HG03280 (cell line): ENCODE measurements at regions not wholly inside any gene's neighbourhood (a gene's known extent, or its start where the extent isn't known, plus 50 kb on each side); places are given as distances from the start of the nearest gene placed in this dataset.
"Not testable (repeated sequence)": the region's sequence is repeated elsewhere in the genome, so short reads cannot be mapped to it uniquely, and the experiment has no call there.

Experiments used
- ATAC-seq: cut with Tn5 transposase; IDR thresholded peaks from one replicate; pipeline ENCODE4 v1.9.1; 2021; ENCODE audit warnings: mild to moderate bottlenecking, moderate library complexity; ENCODE audit not compliant: unreplicated experiment

DNA sequence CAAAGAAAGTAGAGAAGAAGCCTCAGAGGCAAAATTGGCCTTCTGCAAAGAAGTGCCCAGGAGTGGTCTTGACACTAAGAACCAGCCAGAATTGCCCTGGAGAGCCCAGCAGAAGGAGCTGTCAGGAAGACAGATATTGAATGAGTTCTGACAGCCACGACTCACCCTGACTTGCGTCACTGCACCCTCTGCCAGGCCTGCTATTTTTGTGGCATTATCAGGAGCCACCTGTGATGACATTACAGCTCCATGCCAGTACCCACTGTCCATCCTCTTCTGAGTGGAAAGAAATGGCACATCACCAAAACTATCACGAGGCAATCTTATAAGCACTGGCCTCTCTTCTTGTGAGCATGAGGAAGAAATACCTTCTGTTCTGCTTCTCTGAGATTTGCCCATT, 67.7 kb downstream of the SMIM20 start:
- no peak for ATAC-seq

- ATAC-seq, result no peak
Observed at GRCh38 chr4:25982962-25983361, 68.9 kb downstream of the SMIM20 start.

DNA sequence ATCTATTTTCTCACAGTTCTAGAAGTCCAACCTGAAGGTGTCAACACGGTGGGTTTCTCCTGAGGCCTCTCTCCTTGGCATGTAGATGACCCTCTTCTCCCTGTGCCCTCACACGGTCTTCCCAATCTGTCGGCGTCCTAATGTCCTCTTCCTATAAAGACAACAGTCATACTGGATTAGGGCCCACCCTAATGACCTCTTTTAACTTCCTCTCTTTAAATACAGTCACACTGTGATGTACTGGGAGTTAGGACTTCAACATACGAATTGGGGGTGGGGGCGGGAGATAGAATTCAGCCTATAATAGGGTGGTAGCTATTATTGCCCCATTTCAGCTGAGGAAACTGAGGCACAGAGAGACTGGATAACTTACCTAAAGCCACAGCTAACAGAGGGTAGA, 70.2 kb downstream of the SMIM20 start:
- no peak for ATAC-seq

DNA sequence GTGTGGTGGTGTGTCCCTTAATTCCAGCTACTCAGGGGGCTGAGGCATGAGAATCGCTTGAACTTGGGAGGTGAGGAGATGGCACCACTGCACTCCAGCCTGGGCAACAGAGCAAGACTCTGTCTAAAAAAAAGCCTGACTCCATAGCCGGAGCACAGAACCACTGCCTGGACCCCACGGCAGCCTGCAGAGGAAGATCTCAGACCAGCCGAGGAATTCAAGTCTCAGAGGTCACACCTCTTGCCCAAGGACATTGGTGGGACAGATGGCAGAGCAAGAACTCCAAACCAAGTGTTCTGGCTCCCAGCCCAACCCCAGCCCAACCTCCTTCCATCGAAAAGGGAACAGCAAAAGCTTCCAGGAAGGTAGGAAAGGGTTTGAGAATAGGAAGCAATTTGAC, 70.8 kb downstream of the SMIM20 start:
- ATAC-seq, result no peak

DNA sequence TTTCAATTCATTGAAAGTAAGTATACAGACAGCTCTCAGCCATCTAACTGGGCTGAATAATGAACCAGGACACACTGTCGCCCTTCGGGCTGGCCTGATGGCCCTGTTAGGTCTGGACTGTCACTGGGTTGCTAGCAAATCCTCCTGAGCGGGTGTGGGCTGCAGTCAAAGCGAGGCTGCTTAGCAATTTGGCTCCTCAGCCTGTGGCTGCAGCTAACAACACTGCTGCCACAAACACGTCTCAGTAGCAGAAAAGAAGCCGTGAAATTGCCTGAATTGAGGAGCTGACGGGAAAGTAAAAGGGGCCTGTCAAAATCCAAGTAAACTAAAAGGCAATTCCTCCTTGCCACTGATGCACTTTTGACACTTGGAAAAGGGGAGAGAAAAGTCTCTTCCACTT, 72.8 kb downstream of the SMIM20 start:
- no peak for ATAC-seq

GRCh38 chr4:25991340-25991739, 77.3 kb downstream of the SMIM20 start:
- no peak for ATAC-seq

- peak; percentile 62 for ATAC-seq
Observed at GRCh38 chr4:25993395-25994185, 79.6 kb downstream of the SMIM20 start.

DNA sequence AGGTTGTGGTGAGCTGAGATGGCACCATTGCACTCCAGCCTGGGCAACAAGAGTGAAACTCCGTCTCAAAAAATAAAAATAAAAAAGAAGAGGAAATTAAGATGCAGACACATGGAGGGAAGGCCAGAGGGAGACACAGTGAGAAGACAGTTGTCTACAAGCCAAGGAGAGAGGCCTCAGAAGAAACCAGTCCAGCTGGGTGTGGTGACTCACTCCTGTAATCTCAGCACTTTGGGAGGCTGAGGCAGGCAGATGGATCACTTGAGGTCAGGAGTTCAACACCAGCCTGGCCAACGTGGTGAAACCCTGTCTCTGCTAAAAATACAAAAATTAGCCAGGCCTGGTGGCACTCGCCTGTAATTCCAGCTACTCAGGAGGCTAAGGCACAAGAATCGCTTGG, 80.6 kb downstream of the SMIM20 start:
- ATAC-seq, result not testable (repeated sequence)

DNA sequence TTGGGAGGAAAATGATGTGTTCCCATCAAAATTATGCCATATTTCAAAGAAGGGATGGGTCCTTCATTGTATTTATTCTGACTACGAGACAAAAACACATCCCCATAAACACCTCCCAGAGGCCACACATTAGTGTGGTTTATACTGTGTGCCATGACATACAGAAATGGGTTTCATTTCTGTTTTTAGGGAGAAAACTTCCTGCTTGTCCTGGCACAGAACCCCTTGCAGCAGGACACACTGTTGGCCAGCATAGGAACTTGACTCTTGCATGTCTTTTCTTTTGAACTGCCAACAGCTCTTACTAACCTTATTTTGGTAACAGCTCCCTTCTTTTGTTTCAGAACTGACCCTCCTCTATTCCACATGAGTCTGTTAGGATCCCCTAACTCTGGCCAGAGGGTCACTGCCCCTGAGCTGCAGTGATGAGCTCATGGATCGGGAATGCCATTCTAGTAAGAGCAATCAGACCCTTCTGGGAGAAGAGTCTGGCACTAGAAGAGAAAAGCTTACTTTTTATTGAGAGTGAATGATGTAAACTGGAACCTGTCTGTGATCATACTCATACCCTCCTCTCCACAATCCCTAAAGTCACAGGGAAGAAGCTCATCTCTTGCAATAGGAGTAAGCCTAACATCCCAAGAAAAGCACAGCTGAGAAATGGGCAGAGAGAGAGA, 86.4 kb downstream of the SMIM20 start:
- ATAC-seq, result no peak

GRCh38 chr4:26001413-26001812, 87.4 kb downstream of the SMIM20 start:
- ATAC-seq, result no peak

DNA sequence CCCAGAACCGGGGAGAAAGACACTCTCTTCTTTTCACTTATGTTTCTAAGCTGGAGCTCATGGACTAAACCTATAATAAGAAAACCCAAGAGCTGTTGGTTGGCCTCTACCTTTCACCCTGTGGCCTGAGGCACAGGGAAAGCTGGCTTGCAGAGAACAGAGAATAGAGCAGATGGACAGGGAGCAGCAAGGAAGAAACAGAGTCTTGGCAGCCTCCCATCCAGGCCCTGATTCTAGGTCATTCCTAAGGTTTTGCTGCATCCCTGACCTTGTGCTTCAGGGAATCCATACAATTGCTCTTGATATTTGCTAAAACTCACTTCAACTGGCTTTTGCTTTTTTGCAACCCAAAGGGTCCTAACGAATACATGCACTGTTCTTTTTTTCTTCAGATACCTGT, 87.8 kb downstream of the SMIM20 start:
- ATAC-seq, result no peak

- no peak for ATAC-seq
Observed at GRCh38 chr4:26003056-26003455, 89.0 kb downstream of the SMIM20 start.

DNA sequence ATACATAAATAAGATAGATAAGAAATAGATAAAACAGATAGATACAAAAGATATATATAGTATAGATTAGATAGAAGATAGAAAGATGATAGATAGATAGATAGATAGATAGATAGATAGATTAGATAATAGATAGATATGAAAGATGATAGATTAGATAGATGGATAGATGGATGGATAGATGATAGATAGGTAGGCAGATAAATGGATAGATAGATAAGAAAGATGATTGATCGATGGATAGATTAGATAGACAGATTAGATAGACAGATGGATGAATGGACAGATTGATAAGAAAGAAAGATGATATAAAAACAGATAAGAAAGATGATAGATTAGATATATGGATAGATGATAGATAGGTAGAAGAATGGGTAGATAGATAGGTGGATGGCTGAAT, 90.3 kb downstream of the SMIM20 start:
- no peak for ATAC-seq

DNA sequence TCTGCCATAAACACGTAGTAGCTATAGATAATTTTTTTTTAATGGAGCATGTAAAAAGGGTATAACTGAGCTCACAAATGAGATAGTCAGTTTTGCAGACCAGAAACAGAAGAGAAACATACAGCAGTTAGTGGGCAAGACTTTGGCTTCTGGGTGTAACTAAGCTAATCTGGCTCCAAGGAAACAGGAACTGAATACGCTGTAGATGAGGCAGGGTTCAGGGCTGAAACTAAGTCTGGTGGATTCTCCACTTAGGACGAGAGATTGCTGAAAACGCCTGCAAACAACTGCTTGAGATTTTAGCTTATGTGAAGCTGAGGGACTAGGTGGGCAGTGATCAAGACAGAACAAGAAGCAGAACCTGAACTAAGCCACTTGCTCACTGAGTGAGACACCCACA, 91.7 kb downstream of the SMIM20 start:
- no peak for ATAC-seq

- ATAC-seq, result no peak
Observed at GRCh38 chr4:26008737-26009136, 94.7 kb downstream of the SMIM20 start.

GRCh38 chr4:26009502-26009901, 95.5 kb downstream of the SMIM20 start:
- no peak for ATAC-seq

DNA sequence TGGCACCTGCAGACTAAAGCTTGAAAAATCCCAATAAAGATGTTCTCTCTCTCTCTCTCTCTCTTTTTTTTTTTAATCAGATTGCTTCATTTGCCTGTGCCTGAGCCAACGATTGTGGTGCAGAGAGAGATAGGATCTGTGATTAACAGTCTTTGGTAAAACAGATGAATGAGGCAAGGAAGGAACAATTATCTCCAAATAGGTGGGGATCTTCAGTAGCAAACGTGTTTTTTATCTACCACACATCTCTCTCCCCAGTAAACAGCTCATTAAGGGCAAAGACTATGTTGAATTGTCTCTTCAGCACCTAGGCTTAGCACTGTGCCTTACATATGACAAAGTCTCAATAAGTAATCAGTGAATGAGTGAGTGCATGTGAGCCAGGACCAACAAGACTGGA, 96.3 kb downstream of the SMIM20 start:
- ATAC-seq, result no peak

DNA sequence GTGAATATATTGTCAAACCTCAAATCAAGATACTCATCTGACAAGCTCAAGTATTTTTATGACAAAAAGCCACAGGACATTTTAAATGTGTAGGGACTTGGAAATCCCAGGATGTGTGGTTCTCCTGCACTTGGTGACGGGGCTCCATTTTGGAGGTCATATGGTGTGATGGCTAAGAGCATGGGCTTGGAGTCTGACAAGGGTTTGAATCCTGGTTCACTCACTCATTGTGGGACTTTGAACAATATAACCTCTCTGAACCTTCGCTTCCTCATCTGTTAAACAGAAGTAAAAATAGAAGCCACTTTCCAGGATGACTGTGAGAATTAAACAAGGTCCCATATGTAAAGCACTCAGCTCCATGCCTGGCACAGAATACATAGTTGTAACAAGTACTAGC, 99.6 kb downstream of the SMIM20 start:
- ATAC-seq, result no peak

DNA sequence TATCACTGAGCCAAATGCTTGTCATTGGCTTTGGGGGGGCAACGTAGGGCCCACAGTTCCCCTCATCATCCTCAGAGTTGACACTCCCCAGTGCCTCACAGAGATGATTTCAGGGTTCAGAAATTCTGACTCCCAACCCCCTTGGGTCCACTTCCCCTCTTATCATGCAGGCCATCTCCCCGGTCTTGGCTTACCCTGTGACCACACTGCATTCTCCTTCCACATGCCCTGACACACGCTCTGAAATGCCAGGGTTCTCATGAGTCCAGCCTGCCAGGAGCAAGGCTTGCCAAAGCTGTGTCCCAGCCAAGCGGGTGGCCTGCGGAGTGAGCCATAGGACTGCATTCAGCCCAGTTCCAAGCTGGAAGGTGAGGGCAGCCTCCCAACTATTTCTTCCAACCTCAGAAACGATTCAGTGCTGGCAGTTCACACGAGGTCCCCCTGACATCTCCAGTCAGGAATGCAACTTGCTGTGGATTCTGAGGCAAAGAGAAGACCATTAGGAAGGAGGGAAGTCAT, 101.2 kb downstream of the SMIM20 start:
- ATAC-seq, result no peak

GRCh38 chr4:26015906-26016305, 101.9 kb downstream of the SMIM20 start:
- ATAC-seq, result no peak

DNA sequence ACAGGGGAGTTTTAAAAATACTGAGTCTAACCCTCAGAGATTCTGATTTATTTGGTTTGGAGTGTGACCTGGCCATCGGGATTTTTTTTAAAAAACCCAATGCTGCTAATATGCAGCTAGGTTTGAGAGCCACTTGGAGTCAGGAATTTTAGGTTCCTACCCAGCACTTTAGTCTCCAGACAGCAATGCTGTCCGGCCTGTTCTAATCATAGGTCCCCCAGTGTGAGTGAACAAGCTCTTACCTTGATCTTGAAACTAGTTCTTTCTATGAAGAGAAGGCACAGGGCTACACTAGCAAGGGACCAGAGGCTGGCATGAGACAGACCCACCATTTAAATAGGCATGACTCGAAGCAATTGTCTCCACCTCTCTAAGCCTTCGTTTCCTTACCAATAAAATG, 103.5 kb downstream of the SMIM20 start:
- ATAC-seq, result no peak

- not testable (repeated sequence) for ATAC-seq
Observed at GRCh38 chr4:26017961-26018700, 104.1 kb downstream of the SMIM20 start.
